GM12891 (cell line): ENCODE measurements at regions not wholly inside any gene's neighbourhood (a gene's known extent, or its start where the extent isn't known, plus 50 kb on each side); places are given as distances from the start of the nearest gene placed in this dataset.

Source experiments
- PAX5 ChIP-seq: IDR thresholded peaks from 2 replicates; pipeline ENCODE4 v1.6.1; 2011; ENCODE audit warnings: low read length, moderate library complexity, mild to moderate bottlenecking; ENCODE audit not compliant: insufficient read depth, severe bottlenecking
- POLR2A ChIP-seq: IDR thresholded peaks from 2 replicates; pipeline ENCODE4 v1.6.1; 2011; ENCODE audit warnings: low read depth, low read length, control low read depth
- POLR2AphosphoS5 ChIP-seq: IDR thresholded peaks from 2 replicates; pipeline ENCODE4 v1.6.1; 2011; ENCODE audit warnings: low read depth, low read length, control low read depth
- POU2F2 ChIP-seq: IDR thresholded peaks from 2 replicates; pipeline ENCODE4 v1.6.1; 2011; ENCODE audit warnings: low read depth, mild to moderate bottlenecking, control low read depth, low read length, moderate library complexity
- TAF1 ChIP-seq: IDR thresholded peaks from 2 replicates; pipeline ENCODE4 v1.6.1; 2011; ENCODE audit warnings: low read depth, low read length, control low read depth

- TF ChIP-seq POLR2AphosphoS5 (no peak), POLR2A (no peak), TAF1 (no peak), PAX5 (no peak), POU2F2 (no peak)
Observed at GRCh38 chr2:195289081-195289480, 367.9 kb upstream of the SLC39A10 start.
